HG03520 (cell line): ENCODE measurements at regions not wholly inside any gene's neighbourhood (a gene's known extent, or its start where the extent isn't known, plus 50 kb on each side); places are given as distances from the start of the nearest gene placed in this dataset.

Source experiments
- ATAC-seq: cut with Tn5 transposase; IDR thresholded peaks from one replicate; pipeline ENCODE4 v1.9.1; 2021; ENCODE audit warnings: mild to moderate bottlenecking, moderate library complexity; ENCODE audit not compliant: unreplicated experiment

DNA sequence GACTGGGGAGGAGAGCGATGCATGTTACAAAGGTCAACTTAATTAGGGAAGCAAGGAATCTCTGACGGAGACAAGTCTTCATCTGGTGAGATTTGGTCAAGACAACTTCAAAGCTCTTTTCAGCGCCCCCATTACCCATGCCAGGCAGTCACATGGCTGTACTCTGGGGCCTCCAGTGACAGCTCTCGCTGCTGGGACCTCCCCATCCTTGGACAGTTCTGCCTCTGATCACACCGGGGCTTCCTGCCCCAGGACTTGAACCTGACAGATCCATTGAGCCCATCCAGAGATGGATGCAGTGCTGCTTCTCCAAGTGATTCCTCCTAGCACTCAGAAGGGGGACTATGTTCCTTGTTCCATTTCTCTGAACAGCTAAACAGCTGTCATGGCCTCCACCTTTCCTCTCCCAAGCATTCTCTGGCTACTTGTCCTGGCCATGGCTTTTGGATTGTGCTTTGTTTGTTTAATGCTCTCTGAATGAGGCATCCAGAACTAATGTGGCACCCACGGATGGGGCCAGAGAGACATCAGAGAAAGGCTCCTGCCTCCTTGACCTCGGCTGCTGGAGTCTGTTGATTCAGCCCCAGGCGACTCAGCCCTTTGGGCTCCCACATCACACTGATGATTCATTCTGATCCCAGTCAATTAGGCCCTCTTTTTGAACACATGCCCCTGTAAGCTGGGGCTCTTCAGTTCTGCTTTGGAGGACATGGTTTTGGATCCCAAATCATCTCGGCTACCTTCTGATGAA is 122.1 kb upstream of the ADAMTS16 start:
- no peak for ATAC-seq

DNA sequence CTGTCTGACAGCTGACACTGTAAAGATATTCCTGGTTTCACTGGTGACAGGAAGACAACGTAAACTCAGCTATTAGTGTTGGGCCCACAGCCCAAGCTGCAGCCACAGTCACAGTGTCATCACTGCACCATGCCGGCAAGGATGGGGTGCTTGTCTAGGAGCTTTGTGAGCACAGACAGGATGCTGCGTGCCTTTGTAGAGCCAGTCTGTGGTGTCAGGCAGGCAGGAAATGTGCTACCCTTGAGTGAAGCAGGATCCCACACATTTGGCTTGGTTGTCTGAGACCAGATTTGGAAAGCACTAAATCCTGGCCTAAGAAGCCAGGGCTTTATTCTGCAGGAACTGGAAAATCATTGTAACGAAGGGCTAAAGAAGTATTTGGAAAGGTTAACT is 121.6 kb upstream of the ADAMTS16 start:
- ATAC-seq = no peak

GRCh38 chr5:5021436-5021835 is 118.7 kb upstream of the ADAMTS16 start:
- no peak for ATAC-seq

- no peak for ATAC-seq
Measured at GRCh38 chr5:5025098-5025773, 114.9 kb upstream of the ADAMTS16 start.

- no peak for ATAC-seq
Measured at GRCh38 chr5:5025774-5026408, 114.2 kb upstream of the ADAMTS16 start.

GRCh38 chr5:5026409-5026785 is 113.7 kb upstream of the ADAMTS16 start:
- no peak for ATAC-seq

DNA sequence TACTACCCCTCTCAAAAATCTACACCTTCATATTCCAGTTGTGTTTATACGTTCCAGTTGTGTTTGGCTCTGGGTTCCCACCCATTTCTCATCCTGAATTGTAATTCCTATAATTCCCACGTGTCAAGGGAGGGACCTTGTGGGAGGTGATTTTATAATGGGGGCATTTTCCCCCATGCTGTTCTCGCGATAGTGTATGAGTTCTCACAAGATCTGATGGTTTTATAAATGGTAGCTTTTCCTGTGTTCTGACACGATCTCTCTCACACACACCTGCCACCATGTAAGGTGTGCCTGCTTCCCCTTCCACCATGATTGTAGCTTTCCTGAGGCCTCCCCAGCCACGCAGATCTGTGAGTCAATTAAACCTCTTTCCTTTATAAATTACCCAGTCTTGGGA is 108.5 kb upstream of the ADAMTS16 start:
- no peak for ATAC-seq

GRCh38 chr5:5037674-5038073 is 102.5 kb upstream of the ADAMTS16 start:
- peak; percentile 74 for ATAC-seq

- no peak for ATAC-seq
Measured at GRCh38 chr5:5039918-5040317, 100.2 kb upstream of the ADAMTS16 start.

- no peak for ATAC-seq
Measured at GRCh38 chr5:5040712-5041111, 99.4 kb upstream of the ADAMTS16 start.

- ATAC-seq = no peak
Measured at GRCh38 chr5:5042806-5043205, 97.3 kb upstream of the ADAMTS16 start.

DNA sequence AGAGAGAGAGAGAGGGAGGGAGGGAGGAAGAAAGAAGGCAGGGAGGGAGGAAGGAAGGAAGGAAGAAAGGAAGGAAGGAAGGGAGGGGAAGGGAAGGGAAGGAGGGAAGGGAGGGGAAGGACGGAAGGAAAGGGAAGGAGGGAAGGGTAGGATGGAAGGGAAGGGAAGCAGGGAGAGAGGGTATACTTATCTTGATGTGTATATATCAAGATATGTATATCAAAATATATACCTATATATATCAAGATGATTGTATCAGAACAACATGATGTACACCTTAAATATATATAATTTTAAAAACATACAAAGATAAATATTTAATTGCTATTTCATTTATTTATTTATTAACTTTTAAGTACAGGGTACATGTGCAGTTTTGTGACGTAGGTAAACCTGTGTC is 96.8 kb upstream of the ADAMTS16 start:
- no peak for ATAC-seq

DNA sequence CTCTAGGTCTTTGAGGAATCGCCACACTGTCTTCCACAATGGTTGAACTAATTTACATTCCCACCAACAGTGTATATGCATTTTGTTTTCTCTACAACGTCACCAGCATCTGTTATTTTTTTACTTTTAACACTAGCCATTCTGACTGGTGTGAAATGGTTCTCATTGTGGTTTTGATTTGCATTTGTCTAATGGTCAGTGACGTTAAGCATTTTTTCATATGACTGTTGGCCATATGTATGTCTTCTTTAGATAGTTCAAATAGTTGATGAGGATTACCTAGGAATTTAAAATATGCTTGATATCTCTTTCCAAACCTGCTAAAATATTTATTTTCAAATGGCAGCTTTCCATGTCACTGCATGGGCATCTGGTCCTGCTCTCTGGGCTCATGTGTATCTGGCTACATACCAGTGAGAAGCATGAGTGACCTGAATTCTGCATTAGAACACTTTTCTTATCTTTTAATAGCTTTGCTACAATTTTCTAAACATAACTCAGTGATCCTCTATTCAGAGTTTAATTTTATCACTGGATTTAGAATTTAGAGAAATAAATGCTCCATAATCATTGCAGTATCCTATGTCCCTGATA is 95.8 kb upstream of the ADAMTS16 start:
- ATAC-seq = no peak

DNA sequence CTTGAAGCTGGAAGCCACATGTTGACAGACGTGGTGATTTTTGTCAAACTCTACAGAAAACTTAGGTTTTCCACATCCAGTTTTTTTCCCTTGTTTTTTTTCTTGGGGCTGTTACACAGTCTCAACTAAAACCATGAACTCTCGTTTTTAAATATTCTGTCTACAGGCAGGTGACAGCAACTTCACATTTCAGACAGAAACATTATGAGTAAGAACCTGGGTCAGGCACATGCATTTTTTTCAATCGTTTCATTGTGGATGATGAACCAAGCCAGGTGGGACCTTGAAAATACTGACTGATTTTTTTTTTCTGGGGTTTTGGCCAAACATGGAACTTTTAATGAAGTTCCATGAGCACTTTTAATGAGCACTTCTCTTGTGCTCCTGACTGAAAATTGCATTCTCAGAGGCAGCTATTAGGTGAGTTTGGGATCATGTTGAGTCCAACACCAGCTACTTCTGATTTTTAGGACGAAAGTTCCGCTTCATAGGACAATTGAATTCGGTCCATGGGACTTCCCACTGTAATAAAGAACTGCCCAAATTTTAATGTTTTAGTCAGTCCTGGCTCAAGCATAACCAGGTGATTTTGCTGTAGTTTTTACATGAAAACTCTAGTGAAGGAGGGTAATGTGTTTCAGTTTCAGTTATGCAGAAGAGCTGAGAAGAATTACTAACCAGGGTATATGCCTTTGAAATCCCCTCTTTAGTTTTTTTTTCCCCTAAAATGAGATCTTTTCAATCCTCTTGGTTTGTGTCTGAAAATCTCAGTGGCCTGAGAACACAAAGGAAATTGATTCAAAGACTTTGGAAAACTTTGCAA is 93.2 kb upstream of the ADAMTS16 start:
- peak; percentile 91 for ATAC-seq

DNA sequence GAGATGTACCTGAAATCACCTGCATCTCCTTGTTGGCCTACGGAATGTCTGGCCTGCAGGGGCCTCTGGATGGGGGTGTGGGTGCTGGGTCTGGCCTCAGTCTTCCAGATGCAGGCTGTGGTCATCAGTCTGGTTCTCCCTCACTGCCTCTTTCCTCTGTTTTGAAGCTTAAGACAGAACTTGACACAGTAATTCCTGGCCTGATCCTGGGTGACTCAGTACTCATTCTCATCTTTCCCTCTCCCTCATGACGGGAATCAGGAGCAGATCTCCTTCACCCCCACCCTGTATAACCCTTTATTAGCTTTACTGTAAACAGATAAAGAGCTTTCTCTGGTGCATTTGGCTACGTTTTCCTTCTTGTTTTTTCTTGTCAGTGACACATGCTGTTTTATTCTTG is 89.3 kb upstream of the ADAMTS16 start:
- ATAC-seq = no peak

DNA sequence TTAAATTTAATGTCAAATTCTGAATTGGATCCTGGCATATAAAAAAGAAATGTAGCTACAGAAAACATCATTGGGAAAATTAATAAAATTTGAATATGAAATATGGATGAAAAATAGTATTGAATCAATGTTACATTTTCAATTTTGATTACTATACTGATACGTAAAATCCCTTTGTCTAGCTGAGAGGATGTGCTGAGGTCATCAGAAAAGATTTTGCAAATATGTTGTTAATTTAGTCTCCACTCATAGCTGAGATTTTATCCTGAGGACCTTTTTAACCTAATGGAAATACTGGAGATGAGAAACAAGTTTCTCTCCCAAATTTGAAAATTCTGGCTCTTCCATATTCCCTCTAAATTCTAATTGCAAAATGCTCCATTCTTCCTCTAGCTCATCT is 84.4 kb upstream of the ADAMTS16 start:
- no peak for ATAC-seq

- no peak for ATAC-seq
Measured at GRCh38 chr5:5061836-5062235, 78.3 kb upstream of the ADAMTS16 start.

DNA sequence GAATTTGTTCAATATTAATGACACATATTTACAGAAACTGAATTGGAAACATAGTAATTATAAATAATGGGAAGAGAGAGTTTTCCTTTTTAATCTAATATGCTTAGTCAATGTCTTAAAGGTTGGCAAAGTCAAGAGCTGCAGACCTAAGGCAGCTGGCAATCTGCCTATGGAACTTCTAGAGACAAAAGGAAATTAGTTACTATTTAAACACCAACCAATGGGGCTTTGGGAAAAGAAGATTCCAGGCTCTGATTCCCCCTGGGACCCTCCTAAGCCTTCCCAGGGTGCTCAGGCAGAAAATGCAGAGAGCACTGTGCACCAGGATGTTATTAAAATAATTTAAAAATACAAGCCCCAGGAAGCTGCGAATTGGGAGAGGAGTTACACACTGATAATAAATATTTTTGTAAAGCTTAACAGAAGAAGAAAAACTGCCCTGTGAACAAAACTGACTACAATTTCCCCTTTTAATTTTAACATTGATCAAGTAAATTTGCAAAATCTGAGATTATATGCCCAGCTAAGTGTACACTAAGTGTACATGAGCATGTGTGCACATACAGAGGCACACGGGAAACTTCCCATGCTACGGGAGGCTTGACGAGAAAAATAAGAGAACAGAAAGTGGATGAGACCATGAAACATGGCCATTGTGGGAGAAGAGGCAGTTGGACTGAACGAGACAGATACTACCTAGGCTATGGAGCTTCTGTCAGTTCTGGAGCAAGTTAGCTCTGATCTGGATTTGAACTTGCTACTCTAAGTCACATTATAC is 77.4 kb upstream of the ADAMTS16 start:
- no peak for ATAC-seq

DNA sequence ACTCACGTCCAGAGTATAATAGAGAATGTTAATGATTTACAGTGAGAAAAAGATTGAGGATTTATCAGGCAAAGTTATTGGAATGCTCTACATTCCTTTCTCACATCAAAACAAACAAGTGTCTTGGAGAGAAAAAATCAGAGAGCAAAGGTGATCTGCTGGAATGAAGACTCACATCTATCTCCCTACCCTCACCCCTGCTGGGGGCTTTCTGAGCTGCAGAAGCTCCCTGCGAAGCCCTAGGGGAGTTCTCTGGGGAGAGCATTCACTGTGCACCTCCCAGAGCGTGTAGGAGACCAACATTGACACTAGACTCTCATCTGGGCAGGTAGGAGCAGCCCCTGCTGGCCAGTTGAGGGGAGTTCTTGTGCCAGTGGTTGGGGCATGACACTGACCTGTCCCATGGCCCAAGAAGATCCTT is 76.6 kb upstream of the ADAMTS16 start:
- no peak for ATAC-seq

DNA sequence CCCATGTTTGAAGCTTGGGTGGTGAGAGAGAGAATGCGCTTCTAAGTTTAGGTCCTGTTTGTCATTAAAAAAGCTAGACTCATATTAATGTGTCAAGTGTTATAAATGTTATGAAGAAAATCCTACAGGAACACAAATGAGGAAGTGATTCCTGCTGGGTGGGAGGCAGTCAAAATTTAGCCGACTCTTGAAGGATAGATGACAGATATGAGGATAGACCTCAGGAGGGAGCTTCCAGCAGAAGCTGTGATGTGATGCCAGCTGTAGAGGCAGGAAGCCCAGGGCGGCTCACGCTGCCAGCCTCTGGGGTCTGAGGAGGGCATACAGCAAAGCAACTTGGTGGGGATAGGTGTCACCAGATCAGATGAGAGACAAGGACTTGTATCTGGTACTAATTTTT is 74.7 kb upstream of the ADAMTS16 start:
- no peak for ATAC-seq
